HG02623 (cell line): ENCODE measurements at regions not wholly inside any gene's neighbourhood (a gene's known extent, or its start where the extent isn't known, plus 50 kb on each side); places are given as distances from the start of the nearest gene placed in this dataset.

Experiments used
- ATAC-seq: cut with Tn5 transposase; IDR thresholded peaks from one replicate; pipeline ENCODE4 v1.9.1; 2021; ENCODE audit warnings: moderate library complexity; ENCODE audit not compliant: unreplicated experiment

- no peak for ATAC-seq
Observed at GRCh38 chr2:16051841-16052564, 111.7 kb downstream of the MYCN start.

- no peak for ATAC-seq
Observed at GRCh38 chr2:16050908-16051489, 110.6 kb downstream of the MYCN start.

GRCh38 chr2:16050261-16050907 is 110.0 kb downstream of the MYCN start:
- ATAC-seq, result no peak

GRCh38 chr2:16049406-16049805 is 109.1 kb downstream of the MYCN start:
- ATAC-seq, result no peak

- no peak for ATAC-seq
Observed at GRCh38 chr2:16048466-16048865, 108.1 kb downstream of the MYCN start.

GRCh38 chr2:16047701-16048100 is 107.4 kb downstream of the MYCN start:
- ATAC-seq, result no peak

GRCh38 chr2:16046649-16047048 is 106.3 kb downstream of the MYCN start:
- ATAC-seq, result no peak

GRCh38 chr2:16045653-16046352 is 105.5 kb downstream of the MYCN start:
- no peak for ATAC-seq

GRCh38 chr2:16044946-16045456 is 104.7 kb downstream of the MYCN start:
- ATAC-seq, result no peak

GRCh38 chr2:16043627-16044026 is 103.3 kb downstream of the MYCN start:
- no peak for ATAC-seq

- no peak for ATAC-seq
Observed at GRCh38 chr2:16043192-16043591, 102.8 kb downstream of the MYCN start.

- no peak for ATAC-seq
Observed at GRCh38 chr2:16042201-16042700, 101.9 kb downstream of the MYCN start.

- ATAC-seq, result no peak
Observed at GRCh38 chr2:16040271-16041010, 100.1 kb downstream of the MYCN start.

GRCh38 chr2:16039823-16040222 is 99.5 kb downstream of the MYCN start:
- no peak for ATAC-seq

GRCh38 chr2:16039055-16039454 is 98.7 kb downstream of the MYCN start:
- ATAC-seq, result no peak

GRCh38 chr2:16038621-16039020 is 98.3 kb downstream of the MYCN start:
- ATAC-seq, result no peak

GRCh38 chr2:16037808-16038457 is 97.6 kb downstream of the MYCN start:
- no peak for ATAC-seq

GRCh38 chr2:16036951-16037350 is 96.6 kb downstream of the MYCN start:
- ATAC-seq, result no peak

- no peak for ATAC-seq
Observed at GRCh38 chr2:16035747-16036745, 95.7 kb downstream of the MYCN start.
